Kidney epithelial cell (primary cell): ENCODE measurements at regions not wholly inside any gene's neighbourhood (a gene's known extent, or its start where the extent isn't known, plus 50 kb on each side); places are given as distances from the start of the nearest gene placed in this dataset.

Experiments
- DNase-seq: peaks from one replicate; pipeline ENCODE4 v3.0.0-alpha.2; 2010; ENCODE audit warnings: low read depth
- H3K27me3 ChIP-seq: 2 replicates; pipeline ENCODE4 v1.6.0; 2011; ENCODE audit warnings: low read length; ENCODE audit not compliant: control insufficient read depth, insufficient read depth
- H3K36me3 ChIP-seq: 2 replicates; pipeline ENCODE4 v1.5.1; 2011; ENCODE audit warnings: low read length; ENCODE audit not compliant: control insufficient read depth, insufficient read depth
- H3K4me3 ChIP-seq: 2 replicates; pipeline ENCODE4 v1.5.1; 2011; ENCODE audit warnings: low read depth, mild to moderate bottlenecking, control low read depth, low read length
- TF ChIP-seq, protein P1 (sequence below): IDR thresholded peaks from 2 replicates; pipeline ENCODE4 v1.5.1; 2011; ENCODE audit warnings: mild to moderate bottlenecking, moderate library complexity, low read length, control low read depth, inconsistent platforms; ENCODE audit not compliant: insufficient read depth, poor library complexity, severe bottlenecking

DNA sequence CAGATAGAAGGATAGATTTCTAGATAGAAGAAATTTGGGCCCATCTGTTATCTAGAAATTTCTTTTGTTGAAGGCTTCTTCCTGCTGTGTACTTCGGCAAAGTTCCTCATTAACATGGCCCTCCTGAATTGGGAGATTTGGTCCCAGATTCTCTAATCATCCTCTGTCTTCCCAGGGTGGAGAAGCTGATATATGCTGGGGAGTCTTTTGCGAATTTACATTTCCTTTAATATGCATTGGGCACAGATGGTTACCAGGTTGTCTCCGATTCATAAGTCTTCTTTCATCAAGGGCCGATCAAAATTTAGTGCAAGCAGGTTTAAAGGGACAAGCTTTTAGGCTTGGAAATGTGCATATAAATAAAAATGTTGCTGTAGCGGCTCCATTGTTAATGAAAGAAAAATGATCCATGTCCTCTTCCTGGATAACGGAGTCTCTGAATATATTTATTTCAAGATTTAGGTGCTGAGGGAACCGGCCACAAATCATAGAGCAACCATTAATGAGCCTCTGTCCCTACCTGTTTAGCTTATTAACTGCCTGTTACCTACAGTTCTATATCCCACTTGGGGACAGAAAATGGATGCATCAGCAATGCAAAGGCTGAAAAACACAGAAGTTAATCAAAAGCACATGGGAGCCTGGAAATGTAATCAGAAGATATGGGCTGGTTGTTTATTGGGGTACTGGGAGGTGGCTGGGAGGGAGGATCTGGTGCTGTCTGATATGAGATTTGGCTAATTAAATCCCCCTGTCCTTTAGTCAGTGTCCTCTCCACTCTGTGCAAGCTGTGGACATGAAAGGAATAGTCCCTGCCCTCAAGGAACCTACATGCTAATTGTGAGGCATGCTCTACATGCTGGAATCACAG, 234.7 kb downstream of the MAN2A1 start:
- H3K27me3 ChIP-seq: no peaks in the 10 kb centered on the region

GRCh38 chr5:109927639-109928038, 237.9 kb downstream of the MAN2A1 start:
- no peaks in the 10 kb centered on the region for H3K36me3 ChIP-seq
- TF ChIP-seq, protein P1, sequence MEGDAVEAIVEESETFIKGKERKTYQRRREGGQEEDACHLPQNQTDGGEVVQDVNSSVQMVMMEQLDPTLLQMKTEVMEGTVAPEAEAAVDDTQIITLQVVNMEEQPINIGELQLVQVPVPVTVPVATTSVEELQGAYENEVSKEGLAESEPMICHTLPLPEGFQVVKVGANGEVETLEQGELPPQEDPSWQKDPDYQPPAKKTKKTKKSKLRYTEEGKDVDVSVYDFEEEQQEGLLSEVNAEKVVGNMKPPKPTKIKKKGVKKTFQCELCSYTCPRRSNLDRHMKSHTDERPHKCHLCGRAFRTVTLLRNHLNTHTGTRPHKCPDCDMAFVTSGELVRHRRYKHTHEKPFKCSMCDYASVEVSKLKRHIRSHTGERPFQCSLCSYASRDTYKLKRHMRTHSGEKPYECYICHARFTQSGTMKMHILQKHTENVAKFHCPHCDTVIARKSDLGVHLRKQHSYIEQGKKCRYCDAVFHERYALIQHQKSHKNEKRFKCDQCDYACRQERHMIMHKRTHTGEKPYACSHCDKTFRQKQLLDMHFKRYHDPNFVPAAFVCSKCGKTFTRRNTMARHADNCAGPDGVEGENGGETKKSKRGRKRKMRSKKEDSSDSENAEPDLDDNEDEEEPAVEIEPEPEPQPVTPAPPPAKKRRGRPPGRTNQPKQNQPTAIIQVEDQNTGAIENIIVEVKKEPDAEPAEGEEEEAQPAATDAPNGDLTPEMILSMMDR: no peak
- DNase-seq: no peak
- no peak overlapping the region for H3K4me3 ChIP-seq
- no peaks in the 10 kb centered on the region for H3K27me3 ChIP-seq

More for the DNA sequence above, 234.7 kb downstream of the MAN2A1 start:
- TF ChIP-seq, protein P1: no peak
- H3K36me3 ChIP-seq: no peaks in the 10 kb centered on the region
- no peak overlapping the region for H3K4me3 ChIP-seq
- no peak for DNase-seq

DNA sequence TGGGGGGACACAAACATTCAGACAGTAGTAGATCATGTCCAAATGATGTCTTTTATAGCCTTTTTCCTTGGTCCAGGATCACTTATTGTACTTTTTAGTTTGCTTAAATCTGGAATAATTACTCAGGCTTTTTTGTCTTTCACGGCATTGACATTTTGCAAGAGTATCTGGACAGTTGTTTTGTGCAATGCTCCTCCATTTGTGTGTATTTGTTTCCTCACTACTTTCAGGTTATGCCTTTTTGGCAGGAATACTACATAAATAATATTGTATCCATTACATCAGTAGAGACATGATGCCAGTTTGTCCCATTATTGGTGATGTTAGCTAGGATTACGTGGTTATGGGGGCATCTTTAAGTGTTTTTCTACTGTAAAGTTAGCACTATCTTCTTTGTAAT, 238.3 kb downstream of the MAN2A1 start:
- H3K27me3 ChIP-seq: no peaks in the 10 kb centered on the region
- TF ChIP-seq, protein P1: no peak
- no peaks in the 10 kb centered on the region for H3K36me3 ChIP-seq
- DNase-seq: no peak
- no peak overlapping the region for H3K4me3 ChIP-seq

GRCh38 chr5:109928811-109929210, 239.1 kb downstream of the MAN2A1 start:
- Histone ChIP-seq H3K36me3 (no peaks in the 10 kb centered on the region), H3K4me3 (no peak overlapping the region), H3K27me3 (no peaks in the 10 kb centered on the region)
- TF ChIP-seq, protein P1: no peak
- DNase-seq: no peak

DNA sequence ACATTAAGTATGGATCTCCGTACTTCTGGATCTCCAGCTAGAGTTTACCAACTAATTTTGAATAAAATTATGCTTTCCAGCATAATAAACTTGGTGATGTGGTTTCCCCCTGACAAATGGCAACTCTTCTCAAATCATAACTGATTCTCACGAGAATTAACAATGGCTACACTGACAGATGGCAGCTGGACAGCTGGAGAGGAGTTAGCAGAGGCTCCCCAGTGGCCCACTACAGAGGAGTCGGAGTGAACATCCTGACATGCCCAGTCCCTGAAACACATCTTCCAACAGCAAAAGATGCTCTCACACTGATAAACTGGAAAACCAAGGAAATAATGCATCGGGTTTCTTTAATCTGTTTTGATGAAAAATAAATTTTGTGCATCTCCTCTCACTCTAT, 239.6 kb downstream of the MAN2A1 start:
- Histone ChIP-seq H3K4me3 (no peak overlapping the region), H3K27me3 (no peaks in the 10 kb centered on the region), H3K36me3 (no peaks in the 10 kb centered on the region)
- DNase-seq: no peak
- TF ChIP-seq, protein P1: no peak

DNA sequence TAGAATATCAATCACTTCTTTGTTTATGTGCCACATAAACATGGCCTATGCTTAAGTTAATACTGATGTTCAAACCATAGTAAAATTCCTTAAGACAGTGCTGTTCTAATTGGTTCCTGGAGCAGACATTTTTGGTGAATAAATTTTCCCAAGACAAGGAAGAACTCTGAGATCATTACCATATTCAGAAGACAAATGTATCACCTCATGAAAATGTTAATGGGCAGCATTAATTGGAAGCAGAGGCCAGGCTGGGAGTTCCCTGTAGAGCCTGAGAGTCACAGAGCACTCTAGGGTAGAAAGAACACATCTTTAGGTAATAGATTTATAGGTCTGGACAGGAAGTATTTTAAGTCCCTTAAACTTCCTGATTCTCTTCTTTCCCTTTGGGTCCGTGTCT, 240.2 kb downstream of the MAN2A1 start:
- no peak for DNase-seq
- no peaks in the 10 kb centered on the region for H3K27me3 ChIP-seq
- H3K4me3 ChIP-seq: no peak overlapping the region
- TF ChIP-seq, protein P1: no peak
- H3K36me3 ChIP-seq: no peaks in the 10 kb centered on the region
